OCI-LY7 (cell line): ENCODE measurements at regions not wholly inside any gene's neighbourhood (a gene's known extent, or its start where the extent isn't known, plus 50 kb on each side); places are given as distances from the start of the nearest gene placed in this dataset.

Experiments used
- BruUV-seq: library from RNA; stranded (reverse); fragments of 400-500 nt; replicated peaks from 2 replicates; lab custom pipeline; 2021; lab: Mats Ljungman, UMichigan
- CTCF ChIA-PET: fragments of 300-600 bp; sonication (Branson Sonifier 250); formaldehyde crosslinking; loops from one replicate; lab custom pipeline; 2022; ENCODE audit warnings: antibody characterized with exemption; ENCODE audit not compliant: unreplicated experiment; lab: Charles Lee
- POLR2A ChIA-PET: fragments of 300-600 bp; sonication (Branson Sonifier 250); formaldehyde crosslinking; loops from one replicate; lab custom pipeline; 2022; ENCODE audit warnings: antibody characterized with exemption; lab: Charles Lee
- DNase-seq: peaks from one replicate; pipeline ENCODE4 v3.0.0-alpha.2; 2015; ENCODE audit warnings: low spot score
- H2AFZ ChIP-seq: fragments of 200-600 bp; sonication (generic), shearing (Covaris generic); 2 replicates; pipeline ENCODE4 v1.6.1; 2014; ENCODE audit warnings: mild to moderate bottlenecking, antibody characterized with exemption, low read length, moderate library complexity
- H3K27ac ChIP-seq: fragments of 200-600 bp; sonication (generic); 2 replicates; pipeline ENCODE4 v1.5.1; 2014; ENCODE audit warnings: mixed run types, low read depth, mild to moderate bottlenecking, moderate library complexity, low read length, inconsistent platforms; ENCODE audit not compliant: poor library complexity, severe bottlenecking
- H3K36me3 ChIP-seq: fragments of 200-600 bp; sonication (generic); 2 replicates; pipeline ENCODE4 v1.6.1; 2014; ENCODE audit warnings: mild to moderate bottlenecking, antibody characterized with exemption, low read length, moderate library complexity, mixed read lengths; ENCODE audit not compliant: insufficient read depth
- H3K4me1 ChIP-seq: fragments of 200-600 bp; sonication (generic); 2 replicates; pipeline ENCODE4 v1.5.1; 2014; ENCODE audit warnings: mild to moderate bottlenecking, low read length; ENCODE audit not compliant: insufficient read depth, poor library complexity, severe bottlenecking
- H3K4me2 ChIP-seq: fragments of 200-600 bp; sonication (generic); 2 replicates; pipeline ENCODE4 v1.6.1; 2014; ENCODE audit warnings: mild to moderate bottlenecking, low read length
- H3K4me3 ChIP-seq: fragments of 200-600 bp; sonication (generic); 2 replicates; pipeline ENCODE4 v1.5.1; 2014; ENCODE audit warnings: mild to moderate bottlenecking, low read depth, low read length; ENCODE audit not compliant: poor library complexity, severe bottlenecking
- H3K79me2 ChIP-seq: fragments of 200-600 bp; sonication (generic); 2 replicates; pipeline ENCODE4 v1.6.1; 2016; ENCODE audit warnings: low read depth, mild to moderate bottlenecking, low read length, moderate library complexity, mixed read lengths; ENCODE audit not compliant: insufficient read depth
- H3K9me2 ChIP-seq: fragments of 200-600 bp; sonication (generic); 2 replicates; pipeline ENCODE4 v1.6.1; 2016; ENCODE audit warnings: mild to moderate bottlenecking, low read length, mixed read lengths; ENCODE audit not compliant: insufficient read depth
- H3K9me3 ChIP-seq: fragments of 200-600 bp; sonication (generic); 2 replicates; pipeline ENCODE4 v1.6.1; 2014; ENCODE audit warnings: mild to moderate bottlenecking, mixed run types, low read length, mixed read lengths
- H4K20me1 ChIP-seq: fragments of 200-600 bp; sonication (generic); 2 replicates; pipeline ENCODE4 v1.6.1; 2014; ENCODE audit warnings: mild to moderate bottlenecking, antibody characterized with exemption, low read length, moderate library complexity, mixed read lengths; ENCODE audit not compliant: insufficient read depth
- EZH2phosphoT487 ChIP-seq: fragments of 200-600 bp; sonication (generic); IDR thresholded peaks from 2 replicates; pipeline ENCODE4 v1.6.1; 2018; ENCODE audit warnings: low read depth, borderline replicate concordance, mild to moderate bottlenecking, mixed run types, antibody characterized with exemption, low read length, moderate library complexity, mixed read lengths
- intact Hi-C: fragments of 100-400 bp; cut with micrococcal nuclease; formaldehyde crosslinking; loops from one replicate; pipeline ENCODE4 v1.10.0; 2022; ENCODE audit not compliant: unreplicated experiment
- TF ChIP-seq, protein P1 (sequence below): fragments of 200-600 bp; sonication (generic); conservative IDR thresholded peaks from 2 replicates; pipeline ENCODE4 v1.5.1; 2014; ENCODE audit warnings: mild to moderate bottlenecking, antibody characterized with exemption, low read length, moderate library complexity, mixed read lengths

DNA sequence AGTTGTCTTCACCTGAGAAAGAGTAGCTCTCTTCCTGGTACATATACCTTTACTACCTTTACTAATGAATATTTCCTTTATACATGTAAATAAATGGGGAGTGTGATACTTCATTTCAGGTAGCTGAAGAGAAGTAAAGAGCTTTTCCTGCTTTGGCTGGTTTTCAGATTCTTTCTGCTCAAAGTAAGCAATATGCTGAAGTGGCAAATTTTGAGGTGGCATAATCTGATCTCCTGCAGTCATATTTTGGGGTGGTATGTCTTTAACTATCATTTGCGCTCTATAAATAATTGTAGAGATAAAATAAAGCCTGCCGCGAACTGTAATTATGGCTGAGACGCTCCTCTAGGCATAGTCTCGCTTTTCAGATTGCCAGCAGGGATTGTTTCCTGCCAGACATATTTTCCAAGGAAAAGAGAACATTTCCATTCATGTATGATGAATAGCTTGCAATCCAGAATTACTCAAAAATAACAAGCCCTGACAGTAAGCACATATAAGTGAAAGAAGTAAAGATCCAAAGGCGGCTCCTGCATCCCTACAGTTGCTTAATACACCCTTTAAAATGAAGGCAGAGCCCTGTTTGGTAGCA lies 200.7 kb downstream of the C12orf50 start:
- Histone ChIP-seq H3K9me3 (no peaks in the 10 kb centered on the region), H2AFZ (no peak overlapping the region), H3K4me3 (no peak overlapping the region), H3K4me1 (no peaks in the 10 kb centered on the region), H3K27ac (no peak overlapping the region), H3K79me2 (no peaks in the 10 kb centered on the region), H3K4me2 (no peak overlapping the region), H3K36me3 (no peaks in the 10 kb centered on the region), H3K9me2 (no peaks in the 10 kb centered on the region), H4K20me1 (no peaks in the 10 kb centered on the region)
- BruUV-seq = no TSS peak
- ChIA-PET CTCF (no interaction called here), POLR2A (interaction anchor here (0.8 to 1.3 kb wide), 3 partner anchors 12 to 27 kb away, joined by 3 to 4 read pairs (median 3); no protein-coding TSS in a partner anchor)
- DNase-seq = no peak
- intact Hi-C loops = no loop called here
- TF ChIP-seq, protein P1, sequence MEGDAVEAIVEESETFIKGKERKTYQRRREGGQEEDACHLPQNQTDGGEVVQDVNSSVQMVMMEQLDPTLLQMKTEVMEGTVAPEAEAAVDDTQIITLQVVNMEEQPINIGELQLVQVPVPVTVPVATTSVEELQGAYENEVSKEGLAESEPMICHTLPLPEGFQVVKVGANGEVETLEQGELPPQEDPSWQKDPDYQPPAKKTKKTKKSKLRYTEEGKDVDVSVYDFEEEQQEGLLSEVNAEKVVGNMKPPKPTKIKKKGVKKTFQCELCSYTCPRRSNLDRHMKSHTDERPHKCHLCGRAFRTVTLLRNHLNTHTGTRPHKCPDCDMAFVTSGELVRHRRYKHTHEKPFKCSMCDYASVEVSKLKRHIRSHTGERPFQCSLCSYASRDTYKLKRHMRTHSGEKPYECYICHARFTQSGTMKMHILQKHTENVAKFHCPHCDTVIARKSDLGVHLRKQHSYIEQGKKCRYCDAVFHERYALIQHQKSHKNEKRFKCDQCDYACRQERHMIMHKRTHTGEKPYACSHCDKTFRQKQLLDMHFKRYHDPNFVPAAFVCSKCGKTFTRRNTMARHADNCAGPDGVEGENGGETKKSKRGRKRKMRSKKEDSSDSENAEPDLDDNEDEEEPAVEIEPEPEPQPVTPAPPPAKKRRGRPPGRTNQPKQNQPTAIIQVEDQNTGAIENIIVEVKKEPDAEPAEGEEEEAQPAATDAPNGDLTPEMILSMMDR = no peak
- no peak for TF ChIP-seq EZH2phosphoT487

DNA sequence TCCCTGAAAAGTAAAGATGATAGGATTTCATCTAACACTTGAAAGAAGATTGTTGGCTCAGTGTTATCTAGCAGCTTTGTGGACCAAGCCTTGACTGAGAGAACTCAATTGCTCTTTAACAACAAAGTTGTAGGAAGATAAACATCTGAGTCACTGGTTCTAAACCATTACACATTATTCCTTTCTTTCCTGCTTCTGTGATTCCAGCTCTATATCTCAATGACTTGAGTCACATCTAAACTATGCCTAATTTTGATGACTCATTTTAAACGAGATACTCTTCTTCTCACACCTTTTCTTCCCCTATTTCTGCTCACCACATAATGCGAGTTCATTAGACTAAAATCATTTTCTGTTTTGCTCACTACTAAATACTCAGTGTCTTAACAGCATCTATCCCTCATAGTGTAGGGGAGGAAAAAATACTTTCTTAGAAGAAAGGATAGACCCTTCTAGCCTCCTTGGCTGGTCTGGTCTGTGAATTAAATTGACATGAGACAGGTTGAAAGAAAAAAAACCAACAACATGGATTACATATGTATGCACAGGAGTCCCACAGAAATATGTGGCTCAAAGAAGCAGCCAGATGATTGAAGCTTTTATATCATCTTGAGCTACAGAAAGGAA lies 201.4 kb downstream of the C12orf50 start:
- no peaks in the 10 kb centered on the region for H4K20me1 ChIP-seq
- H2AFZ ChIP-seq = no peak overlapping the region
- ChIA-PET CTCF (no interaction called here), POLR2A (interaction anchor here (0.8 to 1.3 kb wide), 3 partner anchors 13 to 28 kb away, joined by 3 to 4 read pairs (median 3); no protein-coding TSS in a partner anchor)
- H3K79me2 ChIP-seq = no peaks in the 10 kb centered on the region
- no peaks in the 10 kb centered on the region for H3K9me3 ChIP-seq
- intact Hi-C loops = no loop called here
- TF ChIP-seq EZH2phosphoT487 = no peak
- TF ChIP-seq, protein P1 = no peak
- no peak overlapping the region for H3K27ac ChIP-seq
- no peaks in the 10 kb centered on the region for H3K4me1 ChIP-seq
- no peak overlapping the region for H3K4me3 ChIP-seq
- H3K9me2 ChIP-seq = no peaks in the 10 kb centered on the region
- no peak overlapping the region for H3K4me2 ChIP-seq
- no peak for DNase-seq
- BruUV-seq = no TSS peak
- no peaks in the 10 kb centered on the region for H3K36me3 ChIP-seq

DNA sequence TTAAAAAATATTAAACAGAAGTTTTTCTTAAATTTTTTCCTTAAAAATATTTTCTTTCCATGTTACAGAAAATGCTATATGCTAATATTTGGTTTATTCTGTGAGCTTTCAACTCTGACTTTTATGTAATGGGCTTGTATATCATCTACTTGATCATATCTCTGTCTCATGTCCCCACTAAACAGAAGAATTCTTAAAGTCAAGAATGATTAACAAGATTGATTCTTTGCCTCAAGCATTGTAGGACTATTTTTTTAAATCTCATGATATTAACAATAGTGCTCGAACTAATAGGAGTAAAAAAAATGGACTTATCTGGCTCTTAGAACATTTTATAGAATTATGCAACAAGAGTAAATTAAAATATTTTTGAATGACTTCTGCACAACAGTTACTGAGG lies 206.3 kb downstream of the C12orf50 start:
- Histone ChIP-seq H3K4me2 (no peak overlapping the region), H2AFZ (no peak overlapping the region), H3K4me1 (no peaks in the 10 kb centered on the region), H3K9me2 (no peaks in the 10 kb centered on the region), H4K20me1 (no peaks in the 10 kb centered on the region), H3K9me3 (no peaks in the 10 kb centered on the region), H3K36me3 (no peaks in the 10 kb centered on the region), H3K4me3 (no peak overlapping the region), H3K27ac (no peak overlapping the region), H3K79me2 (no peaks in the 10 kb centered on the region)
- TF ChIP-seq, protein P1 = no peak
- TF ChIP-seq EZH2phosphoT487 = no peak
- no TSS peak for BruUV-seq
- CTCF ChIA-PET = no interaction called here
- intact Hi-C loops = no loop called here
- DNase-seq = no peak
- POLR2A ChIA-PET = interaction anchor here (1.1 kb wide), 1 partner anchor 45 kb away, joined by 3 read pairs; no protein-coding TSS in a partner anchor
